ENCODE measurements at regions not wholly inside any gene's neighbourhood (a gene's known extent, or its start where the extent isn't known, plus 50 kb on each side); places are given as distances from the start of the nearest gene placed in this dataset.

DNA sequence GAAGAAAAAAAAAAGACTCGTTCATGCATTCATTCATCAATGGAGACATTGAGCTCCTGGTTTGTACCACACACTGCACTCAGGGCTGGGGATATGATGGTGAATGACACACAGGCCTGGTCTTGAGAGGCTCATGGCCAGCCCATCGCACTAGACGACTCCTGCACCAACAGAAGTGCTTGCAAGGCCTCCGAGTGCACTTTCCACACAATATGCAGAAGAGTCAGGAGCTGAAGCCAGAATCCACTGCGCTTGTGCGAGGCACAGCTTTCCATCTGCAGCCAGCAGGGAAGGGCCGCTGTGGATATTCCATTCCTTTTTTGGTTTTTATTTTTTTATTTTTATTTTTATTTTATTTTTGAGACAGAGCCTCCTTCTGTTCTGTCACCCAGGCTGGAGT lies 192.4 kb downstream of the DICER1 start:
- H3K4me1 Mint-ChIP-seq: peaks cover 6% of the 10 kb centered on the region; the same call in 1 of the 3 replicates
- DNase-seq (ENCODE audit: low spot score): no peak
- Histone ChIP-seq H3K36me3 (ENCODE audit: insufficient read depth) (no peaks in the 10 kb centered on the region), H3K4me1 (ENCODE audit: insufficient read depth) (no peaks in the 10 kb centered on the region), H2AFZ (no peak overlapping the region), H3K79me2 (replicated peaks; ENCODE audit: insufficient read depth) (no peaks in the 10 kb centered on the region), H3K27me3 (ENCODE audit: insufficient read depth) (no peaks in the 10 kb centered on the region), H3K4me2 (no peak overlapping the region), H3K9me2 (ENCODE audit: insufficient read depth) (0 out of 2 replicates have a peak, but pooled peaks cover 4% of the 10 kb centered on the region), H3K27ac (ENCODE audit: low read depth) (no peak overlapping the region), H3K4me3 (no peak overlapping the region), H3F3A (replicated peaks; ENCODE audit: low read depth) (no peaks in the 10 kb centered on the region), H4K20me1 (replicated peaks; ENCODE audit: insufficient read depth) (no peaks in the 10 kb centered on the region)
- H3K27me3 Mint-ChIP-seq (ENCODE audit: insufficient read depth, low read depth, poor library complexity): peaks cover 1% of the 10 kb centered on the region
- no peak overlapping the region for H3K4me3 Mint-ChIP-seq
- no peak for ATAC-seq
- H3K36me3 Mint-ChIP-seq (ENCODE audit: low read depth): no peaks in the 10 kb centered on the region
- H3K27ac Mint-ChIP-seq: no peak overlapping the region
- TF ChIP-seq JUNB (IDR thresholded peaks at IDR 0.05; ENCODE audit: unreplicated experiment) (no peak), EZH2phosphoT487 (IDR thresholded peaks at IDR 0.05; ENCODE audit: unreplicated experiment) (no peak), CREB1 (CRISPR knock-in tag; IDR thresholded peaks at IDR 0.05; ENCODE audit: low read depth) (no peak), ZNF462 (CRISPR knock-in tag; IDR thresholded peaks at IDR 0.05) (no peak), EZH2 (IDR thresholded peaks at IDR 0.05; ENCODE audit: low read depth, unreplicated experiment) (no peak), ZNF114 (CRISPR knock-in tag; IDR thresholded peaks at IDR 0.05) (no peak), REST (IDR thresholded peaks at IDR 0.05; ENCODE audit: unreplicated experiment) (no peak), STAT1 (IDR thresholded peaks at IDR 0.05; ENCODE audit: unreplicated experiment) (no peak), POLR2AphosphoS5 (IDR thresholded peaks at IDR 0.05; ENCODE audit: low read depth) (no peak), ZNF331 (CRISPR knock-in tag; IDR thresholded peaks at IDR 0.05; ENCODE audit: low read depth) (no peak), NANOG (IDR thresholded peaks at IDR 0.05; ENCODE audit: borderline replicate concordance) (no peak)
- TF ChIP-seq, protein P1, sequence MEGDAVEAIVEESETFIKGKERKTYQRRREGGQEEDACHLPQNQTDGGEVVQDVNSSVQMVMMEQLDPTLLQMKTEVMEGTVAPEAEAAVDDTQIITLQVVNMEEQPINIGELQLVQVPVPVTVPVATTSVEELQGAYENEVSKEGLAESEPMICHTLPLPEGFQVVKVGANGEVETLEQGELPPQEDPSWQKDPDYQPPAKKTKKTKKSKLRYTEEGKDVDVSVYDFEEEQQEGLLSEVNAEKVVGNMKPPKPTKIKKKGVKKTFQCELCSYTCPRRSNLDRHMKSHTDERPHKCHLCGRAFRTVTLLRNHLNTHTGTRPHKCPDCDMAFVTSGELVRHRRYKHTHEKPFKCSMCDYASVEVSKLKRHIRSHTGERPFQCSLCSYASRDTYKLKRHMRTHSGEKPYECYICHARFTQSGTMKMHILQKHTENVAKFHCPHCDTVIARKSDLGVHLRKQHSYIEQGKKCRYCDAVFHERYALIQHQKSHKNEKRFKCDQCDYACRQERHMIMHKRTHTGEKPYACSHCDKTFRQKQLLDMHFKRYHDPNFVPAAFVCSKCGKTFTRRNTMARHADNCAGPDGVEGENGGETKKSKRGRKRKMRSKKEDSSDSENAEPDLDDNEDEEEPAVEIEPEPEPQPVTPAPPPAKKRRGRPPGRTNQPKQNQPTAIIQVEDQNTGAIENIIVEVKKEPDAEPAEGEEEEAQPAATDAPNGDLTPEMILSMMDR (conservative IDR thresholded peaks at IDR 0.05; ENCODE audit: low read depth in 2 of 2): no peak
- TF ChIP-seq, protein P2, sequence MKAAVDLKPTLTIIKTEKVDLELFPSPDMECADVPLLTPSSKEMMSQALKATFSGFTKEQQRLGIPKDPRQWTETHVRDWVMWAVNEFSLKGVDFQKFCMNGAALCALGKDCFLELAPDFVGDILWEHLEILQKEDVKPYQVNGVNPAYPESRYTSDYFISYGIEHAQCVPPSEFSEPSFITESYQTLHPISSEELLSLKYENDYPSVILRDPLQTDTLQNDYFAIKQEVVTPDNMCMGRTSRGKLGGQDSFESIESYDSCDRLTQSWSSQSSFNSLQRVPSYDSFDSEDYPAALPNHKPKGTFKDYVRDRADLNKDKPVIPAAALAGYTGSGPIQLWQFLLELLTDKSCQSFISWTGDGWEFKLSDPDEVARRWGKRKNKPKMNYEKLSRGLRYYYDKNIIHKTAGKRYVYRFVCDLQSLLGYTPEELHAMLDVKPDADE (IDR thresholded peaks at IDR 0.05): no peak
- no peaks in the 10 kb centered on the region; the same call in 2 of the 3 replicates for H3K9me3 Mint-ChIP-seq
